WI38 (cell line): ENCODE measurements at regions not wholly inside any gene's neighbourhood (a gene's known extent, or its start where the extent isn't known, plus 50 kb on each side); places are given as distances from the start of the nearest gene placed in this dataset.
"Not testable (repeated sequence)": the region's sequence is repeated elsewhere in the genome, so short reads cannot be mapped to it uniquely, and the experiment has no call there.

ENCODE experiments used
- H3K4me3 ChIP-seq: 2 replicates; pipeline ENCODE4 v1.5.1; 2011; ENCODE audit warnings: low read depth, mild to moderate bottlenecking, control low read depth, low read length
- CTCF ChIP-seq: IDR thresholded peaks from 2 replicates; pipeline ENCODE4 v1.5.1; 2012; ENCODE audit warnings: low read depth, mild to moderate bottlenecking, control low read depth, low read length

- H3K4me3 ChIP-seq, result no peak overlapping the region
- no peak for TF ChIP-seq CTCF
Observed at GRCh38 chr18:29853126-29853525, 1189.4 kb downstream of the DSC3 start.

GRCh38 chr18:29849144-29849543 lies 1193.4 kb downstream of the DSC3 start:
- no peak overlapping the region for H3K4me3 ChIP-seq
- TF ChIP-seq CTCF, result no peak

GRCh38 chr18:29841631-29842030 lies 1200.9 kb downstream of the DSC3 start:
- no peak overlapping the region for H3K4me3 ChIP-seq
- no peak for TF ChIP-seq CTCF

GRCh38 chr18:29840089-29840488 lies 1202.5 kb downstream of the DSC3 start:
- no peak for TF ChIP-seq CTCF
- H3K4me3 ChIP-seq, result no peak overlapping the region

GRCh38 chr18:29838961-29839360 lies 1203.6 kb downstream of the DSC3 start:
- H3K4me3 ChIP-seq, result not testable (repeated sequence)

GRCh38 chr18:29838556-29838955 lies 1204.0 kb downstream of the DSC3 start:
- H3K4me3 ChIP-seq, result no peak overlapping the region
- TF ChIP-seq CTCF, result no peak

- no peak for TF ChIP-seq CTCF
- no peak overlapping the region for H3K4me3 ChIP-seq
Observed at GRCh38 chr18:29823671-29824070, 1218.9 kb downstream of the DSC3 start.

- no peak overlapping the region for H3K4me3 ChIP-seq
- no peak for TF ChIP-seq CTCF
Observed at GRCh38 chr18:29821544-29821943, 1221.0 kb downstream of the DSC3 start.
